ENCODE measurements at regions not wholly inside any gene's neighbourhood (a gene's known extent, or its start where the extent isn't known, plus 50 kb on each side); places are given as distances from the start of the nearest gene placed in this dataset.

- Histone ChIP-seq H3K79me2 (ENCODE audit: control insufficient read depth in 1 of 2, insufficient read depth in 2 of 2, low read length in 2 of 2) (no peaks in the 10 kb centered on the region), H3K56ac (replicated peaks; ENCODE audit: insufficient read length, low read depth, low read length) (no peak overlapping the region), H2BK15ac (ENCODE audit: low read length) (no peak overlapping the region), H2BK20ac (ENCODE audit: low read length) (no peak overlapping the region), H2AFZ (ENCODE audit: low read length) (no peak overlapping the region), H2AK5ac (ENCODE audit: low read depth, low read length) (no peak overlapping the region), H3K18ac (ENCODE audit: extremely low read depth, low read length) (no peak overlapping the region), H3K9ac (replicated peaks in 1 of 4; ENCODE audit: extremely low read depth in 1 of 4, low read depth in 3 of 4, low read length in 3 of 4) (no peak overlapping the region), H4K91ac (replicated peaks; ENCODE audit: insufficient read length, low read length) (no peak overlapping the region), H2BK5ac (ENCODE audit: low read depth, low read length) (no peak overlapping the region), H4K8ac (ENCODE audit: extremely low read depth, insufficient read depth, low read length) (no peak overlapping the region), H3K36me3 (ENCODE audit: control insufficient read depth in 2 of 4, insufficient read depth in 4 of 4, low read length in 3 of 4) (no peaks in the 10 kb centered on the region), H3K4me1 (replicated peaks in 1 of 4; ENCODE audit: control insufficient read depth in 3 of 4, insufficient read depth in 4 of 4, low read length in 3 of 4) (peaks cover 0 to 18% (median 0%) of the 10 kb centered on the region in 4 experiments; a peak in 3 of 7 replicates), H3K9me3 (ENCODE audit: insufficient read depth in 2 of 2, low read depth in 1 of 2, low read length in 1 of 2) (no peaks in the 10 kb centered on the region), H3K4me3 (ENCODE audit: extremely low read depth in 1 of 4, insufficient read depth in 2 of 4, low read depth in 3 of 4, low read length in 4 of 4) (no peak overlapping the region), H4K20me1 (replicated peaks in 1 of 2; ENCODE audit: control insufficient read depth in 1 of 2, insufficient read depth in 2 of 2, low read length in 2 of 2) (no peaks in the 10 kb centered on the region), H3K4ac (replicated peaks; ENCODE audit: insufficient read length, low read depth, low read length) (no peak overlapping the region), H3K4me2 (ENCODE audit: insufficient read depth in 1 of 2, low read depth in 2 of 2, low read length in 2 of 2) (no peak overlapping the region), H4K5ac (ENCODE audit: insufficient read length, low read depth, low read length) (no peak overlapping the region), H3K14ac (ENCODE audit: insufficient read length) (no peak overlapping the region), H3K27me3 (replicated peaks in 1 of 4; ENCODE audit: control insufficient read depth in 3 of 4, extremely low read depth in 1 of 4, insufficient read depth in 3 of 4, low read length in 3 of 4) (no peaks in the 10 kb centered on the region), H2BK12ac (ENCODE audit: low read depth, low read length) (no peak overlapping the region), H3K27ac (ENCODE audit: low read depth, low read length) (no peak overlapping the region), H3K23me2 (ENCODE audit: low read depth, low read length) (no peaks in the 10 kb centered on the region), H2BK120ac (replicated peaks; ENCODE audit: low read depth, low read length) (no peak overlapping the region), H3K23ac (ENCODE audit: insufficient read length) (no peak overlapping the region), H3K79me1 (ENCODE audit: low read depth, low read length) (no peaks in the 10 kb centered on the region)
- 88% methylated on average over 4 of the region's 4 CpGs; no CpG with 5 or more reads in 1 of the 2 experiments for WGBS, 2 experiments (ENCODE audit: extremely low coverage in 1 of 2, insufficient coverage in 1 of 2, insufficient read length in 1 of 2, insufficient replicate concordance in 2 of 2, low coverage in 1 of 2, low lambda C conversion rate in 2 of 2, missing lambda C conversion rate in 1 of 2)
- FAIRE-seq (no peak), DNase-seq (ENCODE audit: low read depth in 1 of 2, low spot score in 2 of 2) (no peak)
- TF ChIP-seq RXRA (IDR thresholded peaks at IDR 0.05; ENCODE audit: insufficient read depth, low read depth, low read length) (no peak), SIN3A (conservative IDR thresholded peaks at IDR 0.05 in 1 of 2, IDR thresholded peaks at IDR 0.05 in 1 of 2; ENCODE audit: low read depth in 1 of 2, low read length in 2 of 2) (no peak), CHD1 (IDR thresholded peaks at IDR 0.05; ENCODE audit: low read depth, low read length) (no peak), FOSL1 (IDR thresholded peaks at IDR 0.05; ENCODE audit: insufficient read depth, low read depth, low read length) (no peak), HDAC2 (IDR thresholded peaks at IDR 0.05; ENCODE audit: borderline replicate concordance in 1 of 2, low read depth in 2 of 2, low read length in 2 of 2) (no peak), GTF2F1 (IDR thresholded peaks at IDR 0.05; ENCODE audit: borderline replicate concordance, low read depth, low read length) (no peak), KDM1A (IDR thresholded peaks at IDR 0.05; ENCODE audit: borderline replicate concordance, low read length) (no peak), SRF (IDR thresholded peaks at IDR 0.05; ENCODE audit: low read depth, low read length) (no peak), CEBPB (IDR thresholded peaks at IDR 0.05; ENCODE audit: low read depth, low read length) (no peak), CTBP2 (IDR thresholded peaks at IDR 0.05; ENCODE audit: borderline replicate concordance, insufficient read depth, insufficient read length, low read length) (no peak), SIRT6 (IDR thresholded peaks at IDR 0.05; ENCODE audit: low read length) (no peak), ZNF274 (IDR thresholded peaks at IDR 0.05; ENCODE audit: borderline replicate concordance, extremely low read depth, low read length) (no peak), CBX8 (IDR thresholded peaks at IDR 0.05; ENCODE audit: borderline replicate concordance, low read depth, low read length) (no peak), BCL11A (IDR thresholded peaks at IDR 0.05; ENCODE audit: low read depth in 2 of 2, low read length in 2 of 2) (no peak)
- ChIA-PET POLR2A (ENCODE audit: partially characterized antibody) (no interaction called here), CTCF (ENCODE audit: partially characterized antibody) (no interaction called here)
Observed at GRCh38 chr2:221674446-221674845, 102.3 kb upstream of the EPHA4 start.

All from H1 (cell line).